Stomach smooth muscle (tissue), 2 donors: ENCODE measurements at regions not wholly inside any gene's neighbourhood (a gene's known extent, or its start where the extent isn't known, plus 50 kb on each side); places are given as distances from the start of the nearest gene placed in this dataset.

Experiments
- H3K27ac ChIP-seq: one replicate; pipeline ENCODE4 v1.7.0; 2013; ENCODE audit warnings: mild to moderate bottlenecking, low read length, inconsistent platforms
- H3K27me3 ChIP-seq, 2 donors: one replicate each; pipeline ENCODE4 v1.7.0; 2013; ENCODE audit warnings: low read length in 2 of 2; ENCODE audit not compliant: insufficient read depth in 2 of 2, control insufficient read depth in 1 of 2
- H3K36me3 ChIP-seq, 2 donors: one replicate each; pipeline ENCODE4 v1.7.0; 2013; ENCODE audit warnings: low read length in 2 of 2; ENCODE audit not compliant: control insufficient read depth in 2 of 2, insufficient read depth in 2 of 2
- H3K4me1 ChIP-seq: one replicate; pipeline ENCODE4 v1.7.0; 2013; ENCODE audit warnings: low read length; ENCODE audit not compliant: control insufficient read depth, insufficient read depth
- H3K4me3 ChIP-seq, 2 donors: one replicate each; pipeline ENCODE4 v1.7.0; 2013; ENCODE audit warnings: low read length in 2 of 2
- H3K9ac ChIP-seq, 2 donors: one replicate each; pipeline ENCODE4 v1.7.0; 2013; ENCODE audit warnings: low read length in 2 of 2, mild to moderate bottlenecking in 1 of 2
- H3K9me3 ChIP-seq, 2 donors: one replicate each; pipeline ENCODE4 v1.7.0; 2013; ENCODE audit warnings: low read length in 2 of 2; ENCODE audit not compliant: control insufficient read depth in 2 of 2
- donor health status: healthy.
- donor health status: Pancreatic carcinoma.

GRCh38 chr19:28927456-28927855, 285.5 kb downstream of the UQCRFS1 start:
- no peaks in the 10 kb centered on the region for H3K36me3 ChIP-seq
- H3K27me3 ChIP-seq: no peaks in the 10 kb centered on the region
- H3K9ac ChIP-seq: no peak overlapping the region
- no peaks in the 10 kb centered on the region for H3K9me3 ChIP-seq
- no peaks in the 10 kb centered on the region for H3K4me1 ChIP-seq
- no peak overlapping the region for H3K4me3 ChIP-seq
- H3K27ac ChIP-seq: no peak overlapping the region

- no peak overlapping the region for H3K27ac ChIP-seq
- H3K4me1 ChIP-seq: no peaks in the 10 kb centered on the region
- no peak overlapping the region for H3K4me3 ChIP-seq
- H3K36me3 ChIP-seq: no peaks in the 10 kb centered on the region
- H3K9me3 ChIP-seq: no peaks in the 10 kb centered on the region
- peaks cover 0 to 3% of the 10 kb centered on the region in 2 donors for H3K27me3 ChIP-seq
- H3K9ac ChIP-seq: no peak overlapping the region
Measured at GRCh38 chr19:28920269-28921066, 292.5 kb downstream of the UQCRFS1 start.

GRCh38 chr19:28917621-28918020, 295.3 kb downstream of the UQCRFS1 start:
- H3K36me3 ChIP-seq: no peaks in the 10 kb centered on the region

GRCh38 chr19:28915737-28916460, 297.1 kb downstream of the UQCRFS1 start:
- Histone ChIP-seq H3K4me1 (no peaks in the 10 kb centered on the region), H3K9me3 (no peaks in the 10 kb centered on the region), H3K27me3 (peaks cover 0 to 11% of the 10 kb centered on the region in 2 donors), H3K9ac (no peak overlapping the region), H3K36me3 (no peaks in the 10 kb centered on the region), H3K27ac (no peak overlapping the region), H3K4me3 (no peak overlapping the region)

More at GRCh38 chr19:28917621-28918020, 295.3 kb downstream of the UQCRFS1 start:
- Histone ChIP-seq H3K9ac (no peak overlapping the region), H3K27ac (no peak overlapping the region), H3K27me3 (peaks cover 0 to 3% of the 10 kb centered on the region in 2 donors), H3K9me3 (no peaks in the 10 kb centered on the region), H3K4me3 (no peak overlapping the region), H3K4me1 (no peaks in the 10 kb centered on the region)

- no peak overlapping the region for H3K4me3 ChIP-seq
- no peaks in the 10 kb centered on the region for H3K9me3 ChIP-seq
- no peak overlapping the region for H3K27ac ChIP-seq
- no peaks in the 10 kb centered on the region for H3K4me1 ChIP-seq
- H3K36me3 ChIP-seq: no peaks in the 10 kb centered on the region
- no peak overlapping the region for H3K9ac ChIP-seq
- H3K27me3 ChIP-seq: peaks cover 0 to 11% of the 10 kb centered on the region in 2 donors
Measured at GRCh38 chr19:28915202-28915601, 297.7 kb downstream of the UQCRFS1 start.

GRCh38 chr19:28914173-28914572, 298.8 kb downstream of the UQCRFS1 start:
- Histone ChIP-seq H3K4me1 (no peaks in the 10 kb centered on the region), H3K9ac (no peak overlapping the region), H3K9me3 (no peaks in the 10 kb centered on the region)

GRCh38 chr19:28913626-28914025, 299.3 kb downstream of the UQCRFS1 start:
- Histone ChIP-seq H3K27me3 (peaks cover 0 to 11% of the 10 kb centered on the region in 2 donors), H3K4me1 (no peaks in the 10 kb centered on the region), H3K9ac (no peak overlapping the region), H3K4me3 (no peak overlapping the region), H3K36me3 (no peaks in the 10 kb centered on the region), H3K9me3 (no peaks in the 10 kb centered on the region), H3K27ac (no peak overlapping the region)

More at GRCh38 chr19:28914173-28914572, 298.8 kb downstream of the UQCRFS1 start:
- no peak overlapping the region for H3K4me3 ChIP-seq
- H3K27ac ChIP-seq: no peak overlapping the region
- no peaks in the 10 kb centered on the region for H3K36me3 ChIP-seq
- peaks cover 0 to 11% of the 10 kb centered on the region in 2 donors for H3K27me3 ChIP-seq

GRCh38 chr19:28908941-28909340, 304.0 kb downstream of the UQCRFS1 start:
- Histone ChIP-seq H3K9ac (no peak overlapping the region), H3K9me3 (no peaks in the 10 kb centered on the region), H3K27ac (no peak overlapping the region), H3K4me1 (no peaks in the 10 kb centered on the region), H3K27me3 (peaks cover 3 to 8% of the 10 kb centered on the region in 2 donors), H3K36me3 (no peaks in the 10 kb centered on the region), H3K4me3 (no peak overlapping the region)

GRCh38 chr19:28907534-28907933, 305.4 kb downstream of the UQCRFS1 start:
- Histone ChIP-seq H3K9ac (no peak overlapping the region), H3K36me3 (no peaks in the 10 kb centered on the region), H3K27me3 (peaks cover 3 to 8% of the 10 kb centered on the region in 2 donors), H3K27ac (no peak overlapping the region), H3K9me3 (no peaks in the 10 kb centered on the region), H3K4me3 (no peak overlapping the region), H3K4me1 (no peaks in the 10 kb centered on the region)

GRCh38 chr19:28905996-28906395, 307.0 kb downstream of the UQCRFS1 start:
- Histone ChIP-seq H3K4me3 (no peak overlapping the region), H3K36me3 (no peaks in the 10 kb centered on the region), H3K9me3 (no peaks in the 10 kb centered on the region)

GRCh38 chr19:28899703-28900102, 313.2 kb downstream of the UQCRFS1 start:
- Histone ChIP-seq H3K27me3 (peaks cover 0 to 2% of the 10 kb centered on the region in 2 donors), H3K36me3 (no peaks in the 10 kb centered on the region), H3K9me3 (no peaks in the 10 kb centered on the region), H3K27ac (no peak overlapping the region), H3K4me3 (no peak overlapping the region), H3K9ac (no peak overlapping the region), H3K4me1 (no peaks in the 10 kb centered on the region)

More at GRCh38 chr19:28905996-28906395, 307.0 kb downstream of the UQCRFS1 start:
- Histone ChIP-seq H3K27ac (no peak overlapping the region), H3K4me1 (no peaks in the 10 kb centered on the region), H3K9ac (no peak overlapping the region), H3K27me3 (peaks cover 0 to 3% of the 10 kb centered on the region in 2 donors)
